ENCODE measurements at regions not wholly inside any gene's neighbourhood (a gene's known extent, or its start where the extent isn't known, plus 50 kb on each side); places are given as distances from the start of the nearest gene placed in this dataset.
A peak's percentile ranks its signal among the peaks of the same experiment; 100 is the strongest.

- no peak for TF ChIP-seq CTCF (IDR thresholded peaks at IDR 0.05; ENCODE audit: poor library complexity)
- TF ChIP-seq EZH2 (IDR thresholded peaks at IDR 0.05; ENCODE audit: borderline replicate concordance) = no peak
- TF ChIP-seq EZH2phosphoT487 (IDR thresholded peaks at IDR 0.05; ENCODE audit: low read depth, severe bottlenecking, unreplicated experiment) = no peak
- Histone ChIP-seq H3K4me1 (ENCODE audit: insufficient read depth) (no peaks in the 10 kb centered on the region), H3K9me3 (ENCODE audit: low read depth) (no peaks in the 10 kb centered on the region), H3K36me3 (replicated peaks; ENCODE audit: insufficient read depth, low read depth) (no peaks in the 10 kb centered on the region), H4K20me1 (ENCODE audit: insufficient read depth, poor library complexity, severe bottlenecking) (no peaks in the 10 kb centered on the region), H3K4me2 (no peak overlapping the region), H3K27me3 (peaks cover 9% of the 10 kb centered on the region), H2AFZ (no peak overlapping the region), H3K4me3 (no peak overlapping the region), H3K27ac (no peak overlapping the region), H3K9me2 (replicated peaks; ENCODE audit: insufficient read depth) (no peaks in the 10 kb centered on the region), H3K79me2 (no peaks in the 10 kb centered on the region)
- no peak for DNase-seq (ENCODE audit: low spot score)
- 64% methylated on average over 3 of the region's 3 CpGs for WGBS (ENCODE audit: low lambda C conversion rate, missing lambda C conversion rate)
Observed at GRCh38 chr1:58156831-58157230, 389.7 kb downstream of the OMA1 start.

- 100% methylated on average over 1 of the region's 1 CpG for WGBS (ENCODE audit: low lambda C conversion rate, missing lambda C conversion rate)
- no peak for TF ChIP-seq EZH2phosphoT487 (IDR thresholded peaks at IDR 0.05; ENCODE audit: low read depth, severe bottlenecking, unreplicated experiment)
- no peak for TF ChIP-seq CTCF (IDR thresholded peaks at IDR 0.05; ENCODE audit: poor library complexity)
- TF ChIP-seq EZH2 (IDR thresholded peaks at IDR 0.05; ENCODE audit: borderline replicate concordance) = no peak
Observed at GRCh38 chr1:58156124-58156468, 390.4 kb downstream of the OMA1 start.

GRCh38 chr1:58155418-58156123 lies 391.0 kb downstream of the OMA1 start:
- no peak overlapping the region for H3K4me2 ChIP-seq
- no peaks in the 10 kb centered on the region for H3K9me2 ChIP-seq (replicated peaks; ENCODE audit: insufficient read depth)
- DNase-seq (ENCODE audit: low spot score) = peak; percentile 33
- no peaks in the 10 kb centered on the region for H4K20me1 ChIP-seq (ENCODE audit: insufficient read depth, poor library complexity, severe bottlenecking)
- TF ChIP-seq CTCF (IDR thresholded peaks at IDR 0.05; ENCODE audit: poor library complexity) (peak; percentile 40), EZH2 (IDR thresholded peaks at IDR 0.05; ENCODE audit: borderline replicate concordance) (no peak)
- peaks cover 9% of the 10 kb centered on the region for H3K27me3 ChIP-seq
- H2AFZ ChIP-seq = no peak overlapping the region
- H3K36me3 ChIP-seq (replicated peaks; ENCODE audit: insufficient read depth, low read depth) = no peaks in the 10 kb centered on the region
- H3K27ac ChIP-seq = no peak overlapping the region
- 72% methylated on average over 7 of the region's 7 CpGs for WGBS (ENCODE audit: low lambda C conversion rate, missing lambda C conversion rate)
- no peaks in the 10 kb centered on the region for H3K4me1 ChIP-seq (ENCODE audit: insufficient read depth)
- no peaks in the 10 kb centered on the region for H3K79me2 ChIP-seq
- no peak overlapping the region for H3K4me3 ChIP-seq
- no peaks in the 10 kb centered on the region for H3K9me3 ChIP-seq (ENCODE audit: low read depth)

More at GRCh38 chr1:58156124-58156468, 390.4 kb downstream of the OMA1 start:
- Histone ChIP-seq H3K79me2 (no peaks in the 10 kb centered on the region), H3K4me2 (no peak overlapping the region), H4K20me1 (ENCODE audit: insufficient read depth, poor library complexity, severe bottlenecking) (no peaks in the 10 kb centered on the region), H2AFZ (no peak overlapping the region), H3K4me1 (ENCODE audit: insufficient read depth) (no peaks in the 10 kb centered on the region), H3K27me3 (peaks cover 9% of the 10 kb centered on the region), H3K9me3 (ENCODE audit: low read depth) (no peaks in the 10 kb centered on the region), H3K27ac (no peak overlapping the region), H3K4me3 (no peak overlapping the region), H3K36me3 (replicated peaks; ENCODE audit: insufficient read depth, low read depth) (no peaks in the 10 kb centered on the region), H3K9me2 (replicated peaks; ENCODE audit: insufficient read depth) (no peaks in the 10 kb centered on the region)
- DNase-seq (ENCODE audit: low spot score) = no peak
